HUES64 (cell line): ENCODE measurements at regions not wholly inside any gene's neighbourhood (a gene's known extent, or its start where the extent isn't known, plus 50 kb on each side); places are given as distances from the start of the nearest gene placed in this dataset.
A peak's percentile ranks its signal among the peaks of the same experiment; 100 is the strongest.

Experiments used
- H3K27ac ChIP-seq: 2 replicates; pipeline ENCODE4 v1.7.0; 2013; ENCODE audit warnings: low read depth, low read length, inconsistent platforms
- H3K27me3 ChIP-seq: 2 replicates; pipeline ENCODE4 v1.6.1; 2013; ENCODE audit warnings: mild to moderate bottlenecking, low read length; ENCODE audit not compliant: insufficient read depth
- H3K36me3 ChIP-seq: 2 replicates; pipeline ENCODE4 v1.6.1; 2013; ENCODE audit warnings: mild to moderate bottlenecking, low read length; ENCODE audit not compliant: insufficient read depth
- H3K4me1 ChIP-seq: 2 replicates; pipeline ENCODE4 v1.6.1; 2013; ENCODE audit warnings: mild to moderate bottlenecking, low read length, moderate library complexity; ENCODE audit not compliant: insufficient read depth
- H3K4me3 ChIP-seq: 2 replicates; pipeline ENCODE4 v1.5.1; 2013; ENCODE audit warnings: mild to moderate bottlenecking, low read length, moderate library complexity
- H3K9ac ChIP-seq: 2 replicates; pipeline ENCODE4 v1.6.1; 2013; ENCODE audit warnings: mild to moderate bottlenecking, low read depth, low read length
- H3K9me3 ChIP-seq: 2 replicates; pipeline ENCODE4 v1.6.1; 2013; ENCODE audit warnings: low read depth, low read length; ENCODE audit not compliant: insufficient read depth
- WGBS: fragments of 150-250, 120-280 bp; methylation state at CpG from one replicate; pipeline ENCODE4 v1.1.7; 2013; ENCODE audit warnings: missing lambda C conversion rate; 5-methylcytosine and 5-hydroxymethylcytosine counted together

DNA sequence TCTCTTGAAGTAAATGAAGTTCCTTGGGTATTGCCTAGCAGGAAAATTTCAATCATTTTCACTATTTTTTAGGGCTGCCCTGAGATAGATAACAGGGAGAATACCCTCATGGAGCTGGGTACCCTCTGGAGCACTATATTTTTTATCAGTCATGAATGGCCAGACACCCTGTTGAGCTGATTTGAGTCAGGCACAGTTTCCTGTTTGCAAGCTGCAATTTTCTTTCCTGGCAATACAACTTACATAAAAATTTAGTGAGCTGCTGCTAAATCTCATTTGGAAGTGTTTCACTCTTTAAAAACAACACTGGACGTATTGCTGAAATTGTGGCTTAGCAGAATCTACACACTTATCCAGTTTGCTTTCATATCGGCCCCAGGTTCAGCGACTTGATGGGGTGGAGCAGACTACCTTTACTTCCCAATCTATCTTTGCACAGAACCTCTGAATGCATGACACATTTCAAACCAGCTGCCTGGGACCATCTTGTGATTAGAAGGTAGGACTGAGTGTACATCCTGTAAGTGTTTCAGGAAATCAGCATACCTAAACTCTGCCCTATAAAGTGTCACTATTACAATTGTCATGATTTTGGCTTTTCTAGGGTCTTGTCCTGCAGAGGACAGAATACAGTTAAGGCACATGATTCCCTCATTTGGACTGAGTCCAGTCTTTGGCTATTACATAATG, 125.7 kb upstream of the FAM3C start:
- H3K9me3 ChIP-seq, result no peaks in the 10 kb centered on the region
- 89% methylated on average over 3 of the region's 3 CpGs for WGBS
- H3K9ac ChIP-seq, result no peak overlapping the region
- H3K27ac ChIP-seq, result no peak overlapping the region
- H3K4me3 ChIP-seq, result no peak overlapping the region
- no peaks in the 10 kb centered on the region for H3K36me3 ChIP-seq
- no peaks in the 10 kb centered on the region for H3K27me3 ChIP-seq
- H3K4me1 ChIP-seq, result no peaks in the 10 kb centered on the region

DNA sequence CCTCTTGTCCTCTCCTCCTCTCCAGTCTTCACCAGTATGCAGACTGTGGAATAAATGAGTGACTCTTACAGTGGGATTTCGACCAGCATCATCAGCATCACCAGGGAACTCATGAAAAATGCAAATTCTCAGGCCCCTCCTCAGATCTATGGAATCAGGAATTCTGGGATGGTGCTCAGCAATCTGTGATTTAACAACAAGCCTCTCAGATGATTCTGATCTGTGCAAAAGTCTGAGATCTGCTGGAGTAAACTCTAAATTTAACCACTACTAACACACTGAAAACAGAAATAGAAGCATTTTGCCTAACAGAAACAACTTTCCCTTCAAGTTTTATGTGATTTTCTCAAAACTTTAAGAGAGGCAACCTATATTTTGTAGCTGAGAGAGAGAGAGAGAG, 124.8 kb upstream of the FAM3C start:
- Histone ChIP-seq H3K4me3 (no peak overlapping the region), H3K4me1 (no peaks in the 10 kb centered on the region), H3K27me3 (no peaks in the 10 kb centered on the region), H3K27ac (no peak overlapping the region), H3K36me3 (no peaks in the 10 kb centered on the region), H3K9me3 (0 out of 2 replicates have a peak, but pooled peaks cover 2% of the 10 kb centered on the region), H3K9ac (no peak overlapping the region)
- 83% methylated on average over 1 of the region's 1 CpG for WGBS

DNA sequence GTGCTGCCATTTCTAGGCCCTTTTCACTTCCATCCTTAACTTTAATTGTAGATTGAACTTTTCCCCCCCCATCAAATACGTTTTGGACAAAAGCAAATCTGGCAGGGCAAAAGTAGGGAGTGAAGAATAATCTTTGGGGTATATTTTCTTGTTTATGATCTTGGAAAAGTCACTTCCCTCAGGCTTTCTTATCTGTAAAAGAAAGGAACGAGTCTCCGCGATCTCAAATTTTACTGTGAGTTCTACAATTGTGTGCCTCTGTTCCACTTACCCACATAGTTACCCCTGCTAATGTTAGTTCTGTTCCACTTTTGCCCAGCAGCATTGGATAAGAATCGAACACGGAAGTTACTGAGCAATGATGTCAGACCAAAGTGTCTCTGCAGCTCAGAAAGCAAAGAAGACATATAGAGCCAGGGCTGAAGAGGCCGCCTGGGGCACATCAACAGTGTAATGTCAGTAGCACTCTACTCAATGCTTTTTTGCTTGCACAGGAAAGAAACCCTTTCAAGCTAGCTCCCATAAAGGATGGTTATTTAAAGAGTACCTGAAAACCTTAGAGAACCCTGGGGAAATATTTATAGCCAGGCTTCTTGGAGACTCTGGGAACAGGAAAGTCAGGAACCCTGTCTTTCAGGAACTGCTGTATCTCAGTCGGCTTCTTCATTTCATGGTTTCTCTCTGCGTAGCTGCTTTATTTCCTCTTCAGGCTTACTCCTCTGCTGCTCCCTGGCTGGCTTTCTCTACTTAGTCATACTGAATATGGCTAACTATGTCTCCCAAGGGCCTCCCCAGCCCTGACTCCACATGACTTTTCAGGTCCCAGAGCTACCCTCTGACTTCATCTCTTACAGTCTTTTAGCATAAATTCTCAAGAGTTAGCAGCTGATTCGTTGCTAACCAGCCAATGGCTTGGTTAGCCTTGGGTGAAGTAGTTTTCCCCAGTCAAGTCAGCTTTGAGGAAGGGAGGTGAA, 123.7 kb upstream of the FAM3C start:
- WGBS, result 91% methylated on average over 10 of the region's 10 CpGs
- Histone ChIP-seq H3K4me3 (no peak overlapping the region), H3K36me3 (no peaks in the 10 kb centered on the region), H3K9me3 (0 out of 2 replicates have a peak, but pooled peaks cover 3% of the 10 kb centered on the region), H3K27ac (no peak overlapping the region), H3K4me1 (no peaks in the 10 kb centered on the region), H3K27me3 (no peaks in the 10 kb centered on the region), H3K9ac (no peak overlapping the region)

DNA sequence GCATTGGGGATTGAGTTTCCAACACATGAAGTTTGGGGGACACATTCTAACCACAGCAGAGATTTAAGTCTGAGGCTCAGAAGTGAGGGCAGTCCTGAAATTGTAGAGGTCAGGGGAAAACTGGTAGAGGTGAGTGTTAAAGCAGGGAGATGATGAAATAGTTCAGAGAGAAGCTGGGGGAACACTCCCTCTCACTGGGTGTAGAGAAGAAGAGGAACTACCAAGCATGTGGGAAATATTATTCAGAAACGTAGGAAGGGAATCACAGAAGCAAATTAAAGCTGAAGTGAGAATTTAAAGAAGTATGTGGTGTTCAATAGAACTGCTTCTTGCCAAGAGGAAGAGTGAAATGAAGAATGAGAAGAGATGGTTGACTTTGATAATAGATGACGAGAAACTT, 121.5 kb upstream of the FAM3C start:
- H3K36me3 ChIP-seq, result no peaks in the 10 kb centered on the region
- H3K4me3 ChIP-seq, result no peak overlapping the region
- WGBS, result 91% methylated on average over 2 of the region's 2 CpGs
- H3K9ac ChIP-seq, result no peak overlapping the region
- H3K4me1 ChIP-seq, result peaks cover 14% of the 10 kb centered on the region
- no peaks in the 10 kb centered on the region for H3K27me3 ChIP-seq
- peaks cover 3% of the 10 kb centered on the region; the same call in 1 of the 2 replicates for H3K9me3 ChIP-seq
- no peak overlapping the region for H3K27ac ChIP-seq

DNA sequence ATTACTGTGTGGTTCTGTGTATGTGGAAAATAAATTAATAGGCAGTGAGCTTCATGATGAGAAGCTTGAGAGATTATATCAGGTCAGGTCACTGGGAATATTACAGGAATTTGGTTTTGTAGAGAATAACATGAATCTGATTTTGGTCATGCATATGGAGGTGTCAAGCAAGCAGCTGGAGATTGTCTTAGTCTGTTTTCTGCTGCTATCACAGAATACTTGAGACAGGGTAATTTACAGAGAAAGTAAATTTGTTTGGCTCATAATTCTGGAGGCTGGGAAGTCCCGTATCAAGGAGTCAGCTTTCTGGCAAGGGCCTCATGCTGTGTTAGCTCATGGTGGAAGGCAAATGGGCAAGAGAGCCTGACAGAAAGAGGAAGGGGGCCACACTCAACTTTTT, 120.7 kb upstream of the FAM3C start:
- Histone ChIP-seq H3K9ac (no peak overlapping the region), H3K36me3 (no peaks in the 10 kb centered on the region), H3K27me3 (no peaks in the 10 kb centered on the region), H3K4me3 (no peak overlapping the region), H3K27ac (no peak overlapping the region), H3K9me3 (peaks cover 11% of the 10 kb centered on the region), H3K4me1 (peaks cover 19% of the 10 kb centered on the region)
- 92% methylated on average over 1 of the region's 1 CpG for WGBS

DNA sequence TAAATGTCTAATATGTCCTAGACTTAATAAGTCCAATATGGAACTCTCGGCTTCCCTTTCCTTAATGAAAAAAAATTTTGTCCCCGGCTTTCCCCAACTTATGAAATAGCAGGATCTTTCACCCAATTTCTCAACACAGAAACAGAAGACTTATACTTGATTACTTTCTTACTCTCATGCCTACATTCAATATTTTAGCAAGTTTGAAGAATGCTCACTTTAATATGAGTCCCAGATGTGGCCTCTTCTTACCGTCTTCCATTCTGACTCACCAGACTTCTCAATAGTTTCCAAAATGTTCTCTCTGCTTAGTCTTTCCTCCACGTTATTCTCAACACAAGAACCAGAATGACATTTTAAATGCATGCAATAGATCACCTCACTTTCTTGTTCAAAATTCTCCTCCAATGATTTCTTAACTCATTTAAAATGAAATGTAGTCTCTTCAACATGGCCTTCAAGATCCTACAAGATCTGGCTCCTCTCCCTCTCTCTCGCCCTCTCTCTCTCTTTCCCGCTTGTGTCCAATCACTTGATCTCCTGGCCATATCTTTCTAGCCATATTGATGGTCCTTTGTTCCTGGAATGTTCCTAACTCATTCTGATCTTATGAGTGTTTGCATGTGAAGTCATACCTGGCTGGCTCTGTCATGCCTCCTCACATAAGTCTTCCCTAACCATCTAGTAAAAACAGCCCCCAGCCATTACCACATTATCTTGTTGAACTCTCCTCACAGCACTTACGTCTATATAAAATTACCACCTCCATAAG, 119.7 kb upstream of the FAM3C start:
- Histone ChIP-seq H3K9ac (no peak overlapping the region), H3K4me3 (no peak overlapping the region), H3K4me1 (peaks cover 19% of the 10 kb centered on the region), H3K9me3 (peaks cover 21% of the 10 kb centered on the region), H3K27ac (no peak overlapping the region), H3K27me3 (no peaks in the 10 kb centered on the region), H3K36me3 (no peaks in the 10 kb centered on the region)
- WGBS, result 95% methylated on average over 7 of the region's 7 CpGs

DNA sequence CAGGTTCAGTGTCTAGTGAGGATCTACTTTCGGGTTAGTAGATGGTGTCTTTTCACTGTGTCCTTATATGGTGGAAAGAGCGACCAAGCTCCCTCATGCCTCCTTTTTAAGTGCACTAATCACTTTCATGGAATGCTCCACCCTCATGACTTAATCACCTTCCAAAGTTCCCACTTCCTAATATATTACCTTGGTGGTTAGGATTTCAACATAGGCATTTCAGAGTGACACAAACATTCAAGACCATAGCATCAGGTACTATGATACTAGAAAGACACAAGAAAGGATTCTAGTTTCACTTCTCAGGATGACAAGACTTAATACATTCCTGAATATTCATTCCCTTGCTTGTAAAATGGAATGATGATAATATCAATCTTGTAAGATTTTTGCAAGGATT, 119.1 kb upstream of the FAM3C start:
- no peaks in the 10 kb centered on the region for H3K36me3 ChIP-seq
- peaks cover 27% of the 10 kb centered on the region for H3K9me3 ChIP-seq
- H3K9ac ChIP-seq, result no peak overlapping the region
- no peak overlapping the region for H3K4me3 ChIP-seq
- no peaks in the 10 kb centered on the region for H3K27me3 ChIP-seq
- 89% methylated on average over 2 of the region's 2 CpGs for WGBS
- H3K4me1 ChIP-seq, result peaks cover 19% of the 10 kb centered on the region
- no peak overlapping the region for H3K27ac ChIP-seq

DNA sequence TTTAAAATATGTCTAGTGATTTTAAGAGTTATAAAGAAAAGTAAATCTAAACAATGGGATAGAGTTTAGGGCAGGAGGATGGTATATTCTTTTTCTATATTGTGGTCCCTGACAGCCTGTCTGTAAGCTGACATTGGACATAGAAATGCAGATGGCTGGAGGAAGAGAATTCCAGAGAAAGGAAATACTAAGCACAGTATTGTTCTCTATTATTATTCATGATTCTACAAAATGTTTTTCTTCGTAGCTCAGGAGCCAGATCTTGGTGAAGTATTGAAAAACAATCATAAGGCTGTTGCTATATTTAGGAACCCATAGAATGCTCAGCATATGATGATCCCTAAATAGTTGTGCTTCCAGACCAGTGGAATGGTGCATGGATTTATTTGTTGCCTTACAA, 117.0 kb upstream of the FAM3C start:
- Histone ChIP-seq H3K36me3 (no peaks in the 10 kb centered on the region), H3K4me1 (peaks cover 19% of the 10 kb centered on the region), H3K9ac (no peak overlapping the region), H3K27me3 (no peaks in the 10 kb centered on the region), H3K4me3 (no peak overlapping the region), H3K9me3 (peaks cover 43% of the 10 kb centered on the region), H3K27ac (peak overlapping the region; percentile 49; the same call in 1 of the 2 replicates)
- 100% methylated on average over 1 of the region's 1 CpG for WGBS

DNA sequence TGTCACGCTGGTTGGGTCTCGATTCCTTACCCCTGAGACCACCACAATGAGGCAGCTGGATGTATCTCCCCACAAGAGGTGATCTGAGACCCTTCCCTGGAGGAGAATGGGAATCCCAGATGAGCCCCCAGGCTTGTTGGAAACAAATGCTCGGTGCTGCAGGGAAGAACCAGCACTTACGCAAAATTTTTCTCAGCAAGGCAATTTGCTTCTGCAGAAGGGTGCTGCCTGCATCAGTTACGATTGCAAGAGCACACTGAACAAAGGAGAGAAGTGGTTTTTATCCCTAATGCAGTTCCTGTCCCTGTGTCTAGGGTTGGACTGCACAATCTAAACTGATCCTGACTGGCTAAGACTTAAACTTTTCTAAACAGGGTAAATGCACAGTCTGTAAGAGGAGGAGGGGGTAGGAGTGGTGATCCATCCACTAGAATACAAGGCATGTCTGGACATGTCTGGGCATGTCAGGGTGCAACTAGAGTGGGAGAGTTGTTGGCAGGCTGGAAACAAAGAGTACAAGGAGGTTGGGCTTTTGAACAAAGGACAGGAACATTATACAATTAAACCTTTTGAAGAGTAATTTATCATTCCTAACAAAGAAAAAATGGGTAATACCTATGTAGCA, 114.9 kb upstream of the FAM3C start:
- Histone ChIP-seq H3K9me3 (peaks cover 61% of the 10 kb centered on the region), H3K27ac (no peak overlapping the region), H3K27me3 (no peaks in the 10 kb centered on the region), H3K4me1 (peaks cover 19% of the 10 kb centered on the region), H3K4me3 (no peak overlapping the region), H3K36me3 (0 out of 2 replicates have a peak, but pooled peaks cover 2% of the 10 kb centered on the region), H3K9ac (no peak overlapping the region)
- 97% methylated on average over 5 of the region's 5 CpGs for WGBS

DNA sequence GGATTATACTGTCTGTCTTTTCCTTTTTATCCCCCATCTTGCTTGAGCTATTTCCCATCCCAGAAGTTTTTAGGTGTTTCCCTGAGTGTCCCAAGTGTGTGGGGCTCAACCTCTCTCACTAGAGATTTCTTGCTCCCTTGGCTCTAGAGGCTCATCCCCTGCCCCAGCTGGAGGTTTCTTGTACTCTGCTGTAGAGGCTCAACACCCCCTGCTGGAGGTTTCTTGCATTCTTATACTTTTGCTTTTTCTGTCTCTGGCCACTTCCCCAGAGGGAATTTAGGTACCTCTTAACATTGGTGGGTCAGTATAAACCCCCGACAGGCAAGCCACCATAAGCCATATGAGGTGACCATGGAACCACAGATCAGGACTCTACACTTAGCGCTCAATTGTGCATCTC, 114.2 kb upstream of the FAM3C start:
- H3K4me1 ChIP-seq, result peaks cover 19% of the 10 kb centered on the region
- peaks cover 66% of the 10 kb centered on the region for H3K9me3 ChIP-seq
- no peak overlapping the region for H3K9ac ChIP-seq
- WGBS, result 97% methylated on average over 2 of the region's 2 CpGs
- 0 out of 2 replicates have a peak, but pooled peaks cover 2% of the 10 kb centered on the region for H3K36me3 ChIP-seq
- no peak overlapping the region for H3K27ac ChIP-seq
- no peaks in the 10 kb centered on the region for H3K27me3 ChIP-seq
- no peak overlapping the region for H3K4me3 ChIP-seq
